CD8-positive, alpha-beta memory T cell (primary cell): ENCODE measurements at regions not wholly inside any gene's neighbourhood (a gene's known extent, or its start where the extent isn't known, plus 50 kb on each side); places are given as distances from the start of the nearest gene placed in this dataset.

Experiments used
- CTCF ChIA-PET: fragments of 350-600 bp; sonication (Branson Sonifier 250); formaldehyde crosslinking; loops from one replicate; lab custom pipeline; 2021; ENCODE audit warnings: antibody characterized with exemption; lab: Charles Lee
- POLR2A ChIA-PET: fragments of 350-600 bp; sonication (Branson Sonifier 250); formaldehyde crosslinking; loops from one replicate; lab custom pipeline; 2021; ENCODE audit warnings: antibody characterized with exemption; lab: Charles Lee
- DNase-seq, 5 donors: peaks; one replicate each; pipeline versions ENCODE4 v3.0.0 to v3.0.0-alpha.2; 2020 to 2022; ENCODE audit warnings: mixed read lengths in 1 of 5
- H3K27ac ChIP-seq: one replicate; pipeline ENCODE4 v1.7.0; 2013; ENCODE audit warnings: low read depth, mild to moderate bottlenecking, low read length, moderate library complexity
- H3K27me3 ChIP-seq: 2 replicates; pipeline ENCODE4 v1.7.0; 2013; ENCODE audit warnings: low read length, mild to moderate bottlenecking; ENCODE audit not compliant: insufficient read depth, poor library complexity, severe bottlenecking
- H3K36me3 ChIP-seq: 2 replicates; pipeline ENCODE4 v1.7.0; 2013; ENCODE audit warnings: mild to moderate bottlenecking, low read length, moderate library complexity; ENCODE audit not compliant: insufficient read depth
- H3K4me1 ChIP-seq: 2 replicates; pipeline ENCODE4 v1.7.0; 2013; ENCODE audit warnings: mild to moderate bottlenecking, low read length, moderate library complexity; ENCODE audit not compliant: insufficient read depth
- H3K4me3 ChIP-seq: 2 replicates; pipeline ENCODE4 v1.7.0; 2013; ENCODE audit warnings: mild to moderate bottlenecking, low read length
- H3K9me3 ChIP-seq: 2 replicates; pipeline ENCODE4 v1.7.0; 2013; ENCODE audit warnings: mild to moderate bottlenecking, low read length
- H3K27ac Mint-ChIP-seq, 8 donors: one replicate each; pipeline ENCODE4 v1.8.0; 2020 to 2021; ENCODE audit warnings: mixed read lengths in 8 of 8, mild to moderate bottlenecking in 6 of 8, inconsistent platforms in 3 of 8, moderate library complexity in 3 of 8
- H3K27me3 Mint-ChIP-seq, 2 donors: one replicate each; pipeline ENCODE4 v1.8.0; 2020 to 2021; ENCODE audit warnings: mixed read lengths in 2 of 2, mild to moderate bottlenecking in 1 of 2, moderate library complexity in 1 of 2
- H3K36me3 Mint-ChIP-seq, 3 donors: one replicate each; pipeline ENCODE4 v1.8.0; 2020 to 2021; ENCODE audit warnings: mixed read lengths in 3 of 3, inconsistent platforms in 1 of 3, mild to moderate bottlenecking in 1 of 3
- H3K4me1 Mint-ChIP-seq, 3 donors: one replicate each; pipeline ENCODE4 v1.8.0; 2020 to 2021; ENCODE audit warnings: mixed read lengths in 3 of 3, inconsistent platforms in 1 of 3, mild to moderate bottlenecking in 1 of 3
- H3K4me3 Mint-ChIP-seq, 7 donors: one replicate each; pipeline ENCODE4 v1.8.0; 2020 to 2021; ENCODE audit warnings: mixed read lengths in 7 of 7, mild to moderate bottlenecking in 6 of 7, moderate library complexity in 4 of 7, inconsistent platforms in 2 of 7
- H3K9me3 Mint-ChIP-seq, 5 donors: one replicate each; pipeline ENCODE4 v1.8.0; 2020 to 2022; ENCODE audit warnings: mixed read lengths in 5 of 5, mild to moderate bottlenecking in 3 of 5, moderate library complexity in 2 of 5, inconsistent platforms in 1 of 5

DNA sequence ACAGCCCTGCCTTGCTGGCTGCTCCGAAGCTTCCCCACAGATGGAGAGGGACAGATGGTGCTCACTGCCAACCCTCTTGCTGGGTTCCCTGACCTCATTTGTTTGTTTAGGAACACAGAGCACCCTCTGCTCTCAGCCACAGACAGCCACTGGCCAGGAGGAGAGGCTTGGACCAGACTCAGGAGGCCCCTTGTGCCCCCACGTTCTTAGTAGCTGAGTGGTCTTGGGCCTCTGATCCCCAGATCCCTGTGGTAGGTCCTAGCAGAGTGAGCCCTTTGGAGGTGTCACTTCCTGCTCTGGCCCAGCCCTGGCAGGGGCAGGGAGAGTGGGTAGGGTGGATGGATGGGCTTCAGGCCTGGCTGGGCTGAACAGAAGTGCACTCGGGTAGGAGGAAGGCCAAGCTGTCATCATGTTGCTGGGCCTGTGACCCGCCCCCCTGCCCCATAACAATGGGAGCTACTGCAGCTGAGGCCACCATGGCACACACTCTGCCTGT is 84.0 kb downstream of the DHCR7 start:
- POLR2A ChIA-PET, result no interaction called here
- no peaks in the 10 kb centered on the region for H3K36me3 ChIP-seq
- H3K4me3 ChIP-seq, result no peak overlapping the region
- H3K4me1 ChIP-seq, result no peaks in the 10 kb centered on the region
- peaks cover 4 to 7% of the 10 kb centered on the region in 2 donors for H3K27me3 Mint-ChIP-seq
- H3K27me3 ChIP-seq, result no peaks in the 10 kb centered on the region
- no peaks in the 10 kb centered on the region for H3K36me3 Mint-ChIP-seq
- H3K9me3 Mint-ChIP-seq, result peaks cover 0 to 1% (median 0%) of the 10 kb centered on the region in 5 donors
- no peak for DNase-seq
- no peaks in the 10 kb centered on the region for H3K9me3 ChIP-seq
- no peak overlapping the region for H3K4me3 Mint-ChIP-seq
- CTCF ChIA-PET, result no interaction called here
- no peaks in the 10 kb centered on the region for H3K4me1 Mint-ChIP-seq
- H3K27ac Mint-ChIP-seq, result no peak overlapping the region
- no peak overlapping the region for H3K27ac ChIP-seq

DNA sequence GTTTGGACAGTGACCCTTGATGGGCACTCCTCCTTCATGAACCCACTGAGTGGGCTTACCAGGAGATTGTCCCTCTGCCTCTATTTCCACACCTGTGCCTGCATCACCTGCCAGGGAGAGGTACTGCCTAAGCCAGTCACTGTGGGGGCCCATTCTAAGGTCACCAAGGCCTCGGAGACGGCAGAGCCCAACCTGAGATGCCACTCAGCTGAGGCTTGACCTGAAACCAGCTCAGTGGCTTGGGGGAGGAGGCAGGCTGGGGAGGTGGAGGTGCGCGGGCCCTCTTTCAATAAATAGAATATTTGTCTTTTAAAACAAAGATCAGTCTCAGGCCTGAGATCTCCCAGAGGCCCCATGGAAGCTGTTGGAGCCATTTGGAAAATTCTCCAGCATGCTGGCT is 84.5 kb downstream of the DHCR7 start:
- H3K36me3 Mint-ChIP-seq, result no peaks in the 10 kb centered on the region

DNA sequence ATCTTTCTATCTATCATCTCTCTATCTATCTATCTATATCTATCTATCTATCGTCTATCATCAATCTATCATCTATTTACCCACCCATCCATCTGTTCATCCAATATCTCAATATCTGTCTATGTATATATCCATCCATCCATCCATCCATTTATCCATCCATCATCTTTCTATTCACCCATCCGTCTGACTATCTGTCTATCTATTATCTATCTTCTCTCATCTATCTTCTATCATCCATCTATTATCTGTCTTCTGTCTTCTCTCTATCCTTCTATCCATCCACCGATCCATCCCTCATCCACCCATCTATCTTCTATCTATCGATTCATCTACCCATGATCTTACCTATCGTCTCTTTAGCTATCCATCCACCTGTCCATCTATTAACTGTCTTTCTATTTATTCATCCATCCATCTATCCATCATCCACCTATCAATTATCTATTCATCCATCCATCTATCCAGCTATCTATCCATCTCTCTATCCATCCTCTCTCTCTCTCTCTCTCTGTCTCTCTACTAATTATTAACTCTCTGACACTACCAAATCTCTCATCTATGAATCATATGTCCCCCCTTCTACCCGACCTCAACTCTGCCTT is 89.1 kb downstream of the DHCR7 start:
- no peak overlapping the region for H3K27ac Mint-ChIP-seq
- no peaks in the 10 kb centered on the region for H3K9me3 ChIP-seq
- no peak overlapping the region for H3K27ac ChIP-seq
- peaks cover 0 to 5% of the 10 kb centered on the region in 2 donors for H3K27me3 Mint-ChIP-seq
- no peak for DNase-seq
- H3K27me3 ChIP-seq, result no peaks in the 10 kb centered on the region
- H3K4me3 ChIP-seq, result no peak overlapping the region
- CTCF ChIA-PET, result no interaction called here
- H3K36me3 ChIP-seq, result no peaks in the 10 kb centered on the region
- H3K4me3 Mint-ChIP-seq, result no peak overlapping the region
- H3K36me3 Mint-ChIP-seq, result no peaks in the 10 kb centered on the region
- H3K9me3 Mint-ChIP-seq, result peaks cover 0 to 1% (median 0%) of the 10 kb centered on the region in 5 donors
- POLR2A ChIA-PET, result no interaction called here
- no peaks in the 10 kb centered on the region for H3K4me1 ChIP-seq
- H3K4me1 Mint-ChIP-seq, result no peaks in the 10 kb centered on the region

More for the DNA sequence above, 84.5 kb downstream of the DHCR7 start:
- Histone ChIP-seq H3K4me3 (no peak overlapping the region), H3K4me1 (no peaks in the 10 kb centered on the region), H3K27me3 (no peaks in the 10 kb centered on the region), H3K27ac (no peak overlapping the region), H3K9me3 (no peaks in the 10 kb centered on the region), H3K36me3 (no peaks in the 10 kb centered on the region)
- ChIA-PET CTCF (no interaction called here), POLR2A (no interaction called here)
- Mint-ChIP-seq H3K4me3 (no peak overlapping the region), H3K4me1 (no peaks in the 10 kb centered on the region), H3K9me3 (peaks cover 0 to 1% (median 0%) of the 10 kb centered on the region in 5 donors), H3K27me3 (peaks cover 4 to 11% of the 10 kb centered on the region in 2 donors), H3K27ac (no peak overlapping the region)
- DNase-seq, result no peak

DNA sequence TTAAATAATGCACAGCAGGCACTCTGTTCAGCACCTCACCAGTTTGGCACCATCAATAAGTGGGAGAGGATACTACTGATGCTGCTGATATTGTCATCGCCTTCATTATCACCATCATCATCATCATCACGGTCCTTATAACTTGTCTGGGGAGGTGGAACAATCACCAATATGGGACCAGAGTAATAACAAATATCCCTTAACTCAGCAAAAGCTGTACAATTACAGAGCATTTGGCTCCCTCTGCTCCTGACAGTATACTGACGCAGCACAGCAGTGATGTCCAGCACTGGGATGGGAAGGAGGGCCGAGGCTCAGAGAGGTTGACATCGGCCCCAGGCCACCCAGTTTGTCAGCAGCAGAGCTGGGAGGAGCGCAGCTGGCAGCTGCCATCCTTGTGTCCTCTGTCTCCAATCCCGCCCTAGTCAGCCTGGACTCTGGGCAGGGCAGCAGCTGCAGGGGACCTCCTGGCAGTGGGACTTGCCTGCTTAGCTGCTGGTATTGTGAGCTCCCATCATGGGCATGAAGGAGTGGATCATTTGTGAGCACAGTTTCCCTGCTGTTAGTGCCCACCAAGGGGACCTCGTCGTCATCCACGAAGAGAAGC is 90.0 kb downstream of the DHCR7 start:
- Histone ChIP-seq H3K27ac (no peak overlapping the region), H3K4me3 (no peak overlapping the region), H3K4me1 (no peaks in the 10 kb centered on the region), H3K9me3 (no peaks in the 10 kb centered on the region), H3K36me3 (no peaks in the 10 kb centered on the region), H3K27me3 (no peaks in the 10 kb centered on the region)
- Mint-ChIP-seq H3K27me3 (peaks cover 0 to 5% of the 10 kb centered on the region in 2 donors), H3K4me3 (no peak overlapping the region), H3K4me1 (no peaks in the 10 kb centered on the region), H3K9me3 (peaks cover 0 to 1% (median 0%) of the 10 kb centered on the region in 5 donors), H3K36me3 (no peaks in the 10 kb centered on the region), H3K27ac (no peak overlapping the region)
- ChIA-PET POLR2A (no interaction called here), CTCF (no interaction called here)
- no peak for DNase-seq

GRCh38 chr11:71357414-71357813 is 90.8 kb downstream of the DHCR7 start:
- Mint-ChIP-seq H3K9me3 (peaks cover 0 to 1% (median 0%) of the 10 kb centered on the region in 5 donors), H3K27ac (no peak overlapping the region), H3K36me3 (no peaks in the 10 kb centered on the region), H3K4me3 (no peak overlapping the region), H3K4me1 (no peaks in the 10 kb centered on the region), H3K27me3 (peaks cover 3 to 8% of the 10 kb centered on the region in 2 donors)
- ChIA-PET CTCF (no interaction called here), POLR2A (no interaction called here)
- Histone ChIP-seq H3K27me3 (no peaks in the 10 kb centered on the region), H3K9me3 (no peaks in the 10 kb centered on the region), H3K4me1 (no peaks in the 10 kb centered on the region), H3K27ac (no peak overlapping the region), H3K36me3 (no peaks in the 10 kb centered on the region), H3K4me3 (no peak overlapping the region)
- DNase-seq, result no peak

GRCh38 chr11:71356904-71357303 is 91.3 kb downstream of the DHCR7 start:
- Mint-ChIP-seq H3K4me3 (no peak overlapping the region), H3K27me3 (peaks cover 5 to 8% of the 10 kb centered on the region in 2 donors), H3K4me1 (no peaks in the 10 kb centered on the region), H3K36me3 (no peaks in the 10 kb centered on the region), H3K9me3 (peaks cover 0 to 1% (median 0%) of the 10 kb centered on the region in 5 donors), H3K27ac (no peak overlapping the region)
- no peaks in the 10 kb centered on the region for H3K9me3 ChIP-seq
- no peak for DNase-seq
- H3K4me1 ChIP-seq, result no peaks in the 10 kb centered on the region
- H3K27me3 ChIP-seq, result no peaks in the 10 kb centered on the region
- H3K4me3 ChIP-seq, result no peak overlapping the region
- no peak overlapping the region for H3K27ac ChIP-seq
- POLR2A ChIA-PET, result no interaction called here
- CTCF ChIA-PET, result no interaction called here
- no peaks in the 10 kb centered on the region for H3K36me3 ChIP-seq

- Histone ChIP-seq H3K4me1 (no peaks in the 10 kb centered on the region), H3K27me3 (no peaks in the 10 kb centered on the region), H3K9me3 (no peaks in the 10 kb centered on the region), H3K36me3 (no peaks in the 10 kb centered on the region), H3K4me3 (no peak overlapping the region), H3K27ac (no peak overlapping the region)
- Mint-ChIP-seq H3K4me1 (no peaks in the 10 kb centered on the region), H3K4me3 (no peak overlapping the region), H3K27ac (no peak overlapping the region), H3K9me3 (peaks cover 0 to 1% (median 0%) of the 10 kb centered on the region in 5 donors), H3K27me3 (peaks cover 5 to 10% of the 10 kb centered on the region in 2 donors), H3K36me3 (no peaks in the 10 kb centered on the region)
- ChIA-PET CTCF (no interaction called here), POLR2A (no interaction called here)
- no peak for DNase-seq
Observed at GRCh38 chr11:71356280-71356876, 91.8 kb downstream of the DHCR7 start.

DNA sequence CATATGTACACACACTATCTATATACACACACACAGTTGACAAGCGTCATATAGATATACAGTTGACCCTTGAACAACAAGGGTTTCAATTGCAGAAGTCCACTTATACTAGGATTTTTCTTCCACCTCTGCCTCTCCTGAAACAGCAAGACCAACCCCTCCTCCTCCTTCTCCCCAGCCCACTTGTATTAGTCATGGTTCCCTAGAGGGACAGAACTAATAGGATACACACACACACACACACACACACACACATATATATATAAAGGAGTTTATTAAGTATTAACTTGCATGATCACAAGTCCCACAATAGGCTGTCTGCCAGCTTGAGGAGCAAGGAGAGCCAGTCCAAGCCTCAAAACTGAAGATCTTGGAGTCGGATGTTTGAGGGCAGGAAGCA is 92.9 kb downstream of the DHCR7 start:
- Histone ChIP-seq H3K9me3 (no peaks in the 10 kb centered on the region), H3K4me1 (no peaks in the 10 kb centered on the region), H3K27me3 (no peaks in the 10 kb centered on the region), H3K27ac (no peak overlapping the region), H3K36me3 (no peaks in the 10 kb centered on the region), H3K4me3 (no peak overlapping the region)
- DNase-seq, result no peak
- Mint-ChIP-seq H3K9me3 (peaks cover 0 to 1% (median 0%) of the 10 kb centered on the region in 5 donors), H3K27me3 (peaks cover 5 to 11% of the 10 kb centered on the region in 2 donors), H3K36me3 (no peaks in the 10 kb centered on the region), H3K4me1 (no peaks in the 10 kb centered on the region), H3K27ac (no peak overlapping the region), H3K4me3 (no peak overlapping the region)
- POLR2A ChIA-PET, result no interaction called here
- CTCF ChIA-PET, result no interaction called here
